PFSK-1 (cell line): ENCODE measurements at regions not wholly inside any gene's neighbourhood (a gene's known extent, or its start where the extent isn't known, plus 50 kb on each side); places are given as distances from the start of the nearest gene placed in this dataset.

ENCODE experiments used
- FOXP2 ChIP-seq: optimal IDR thresholded peaks from 2 replicates; pipeline ENCODE3; 2011; ENCODE audit warnings: borderline replicate concordance, control low read depth, inconsistent platforms; ENCODE audit not compliant: insufficient read depth; ENCODE audit errors: extremely low read length, extremely low read depth
- POLR2AphosphoS5 ChIP-seq: IDR thresholded peaks from 2 replicates; pipeline ENCODE4 v1.6.1; 2012; ENCODE audit warnings: low read depth, mild to moderate bottlenecking, control low read depth, low read length, moderate library complexity
- SIN3A ChIP-seq: IDR thresholded peaks from 2 replicates; pipeline ENCODE4 v1.6.1; 2012; ENCODE audit warnings: mild to moderate bottlenecking, low read length, moderate library complexity, borderline replicate concordance; ENCODE audit not compliant: insufficient read depth
- TAF1 ChIP-seq: IDR thresholded peaks from 2 replicates; pipeline ENCODE4 v1.6.1; 2012; ENCODE audit warnings: low read length, control low read depth, borderline replicate concordance; ENCODE audit not compliant: insufficient read depth
- TF ChIP-seq, protein P1 (sequence below), 2 experiments: IDR thresholded peaks; 2 replicates each; pipeline versions ENCODE4 v1.6.1 to v1.8.0; 2011 to 2012; ENCODE audit warnings: low read depth in 2 of 2, low read length in 2 of 2, control low read depth in 1 of 2, inconsistent platforms in 1 of 2, mild to moderate bottlenecking in 1 of 2, moderate library complexity in 1 of 2; ENCODE audit not compliant: insufficient read depth in 1 of 2

DNA sequence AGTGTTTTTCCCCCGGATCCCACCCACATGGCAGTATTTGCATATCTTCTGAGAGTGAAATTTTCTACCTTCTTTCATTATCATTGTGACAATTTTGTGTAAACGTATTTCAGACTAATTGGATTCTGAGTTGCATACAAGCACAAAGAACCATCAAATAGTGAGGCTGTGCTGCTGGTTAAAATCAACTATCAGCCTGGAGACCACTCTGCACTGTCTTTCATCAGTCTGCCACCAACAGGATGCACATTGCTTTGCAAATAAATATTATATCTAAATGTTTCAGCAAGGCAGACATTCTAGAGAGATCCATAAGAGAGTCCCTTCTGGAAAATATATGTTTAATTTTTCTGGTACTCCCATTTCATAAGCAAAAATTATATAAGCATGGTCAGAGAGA is 851.8 kb downstream of the XPNPEP1 start:
- TF ChIP-seq SIN3A (no peak), TAF1 (no peak), POLR2AphosphoS5 (no peak)
- TF ChIP-seq, protein P1, sequence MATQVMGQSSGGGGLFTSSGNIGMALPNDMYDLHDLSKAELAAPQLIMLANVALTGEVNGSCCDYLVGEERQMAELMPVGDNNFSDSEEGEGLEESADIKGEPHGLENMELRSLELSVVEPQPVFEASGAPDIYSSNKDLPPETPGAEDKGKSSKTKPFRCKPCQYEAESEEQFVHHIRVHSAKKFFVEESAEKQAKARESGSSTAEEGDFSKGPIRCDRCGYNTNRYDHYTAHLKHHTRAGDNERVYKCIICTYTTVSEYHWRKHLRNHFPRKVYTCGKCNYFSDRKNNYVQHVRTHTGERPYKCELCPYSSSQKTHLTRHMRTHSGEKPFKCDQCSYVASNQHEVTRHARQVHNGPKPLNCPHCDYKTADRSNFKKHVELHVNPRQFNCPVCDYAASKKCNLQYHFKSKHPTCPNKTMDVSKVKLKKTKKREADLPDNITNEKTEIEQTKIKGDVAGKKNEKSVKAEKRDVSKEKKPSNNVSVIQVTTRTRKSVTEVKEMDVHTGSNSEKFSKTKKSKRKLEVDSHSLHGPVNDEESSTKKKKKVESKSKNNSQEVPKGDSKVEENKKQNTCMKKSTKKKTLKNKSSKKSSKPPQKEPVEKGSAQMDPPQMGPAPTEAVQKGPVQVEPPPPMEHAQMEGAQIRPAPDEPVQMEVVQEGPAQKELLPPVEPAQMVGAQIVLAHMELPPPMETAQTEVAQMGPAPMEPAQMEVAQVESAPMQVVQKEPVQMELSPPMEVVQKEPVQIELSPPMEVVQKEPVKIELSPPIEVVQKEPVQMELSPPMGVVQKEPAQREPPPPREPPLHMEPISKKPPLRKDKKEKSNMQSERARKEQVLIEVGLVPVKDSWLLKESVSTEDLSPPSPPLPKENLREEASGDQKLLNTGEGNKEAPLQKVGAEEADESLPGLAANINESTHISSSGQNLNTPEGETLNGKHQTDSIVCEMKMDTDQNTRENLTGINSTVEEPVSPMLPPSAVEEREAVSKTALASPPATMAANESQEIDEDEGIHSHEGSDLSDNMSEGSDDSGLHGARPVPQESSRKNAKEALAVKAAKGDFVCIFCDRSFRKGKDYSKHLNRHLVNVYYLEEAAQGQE (IDR thresholded peaks at IDR 0.05; ENCODE audit: insufficient read depth in 1 of 2, low read depth in 2 of 2, low read length in 2 of 2) = no peak

- TF ChIP-seq TAF1 (no peak), SIN3A (no peak)
Observed at GRCh38 chr10:109070492-109070891, 852.8 kb downstream of the XPNPEP1 start.

- TF ChIP-seq TAF1 (no peak), POLR2AphosphoS5 (no peak), SIN3A (no peak), FOXP2 (no peak)
- TF ChIP-seq, protein P1 (IDR thresholded peaks at IDR 0.05; ENCODE audit: insufficient read depth in 1 of 2, low read depth in 2 of 2, low read length in 2 of 2) = no peak
Observed at GRCh38 chr10:109067031-109067430, 856.3 kb downstream of the XPNPEP1 start.

GRCh38 chr10:109065821-109066220 is 857.5 kb downstream of the XPNPEP1 start:
- TF ChIP-seq, protein P1 (IDR thresholded peaks at IDR 0.05; ENCODE audit: insufficient read depth in 1 of 2, low read depth in 2 of 2, low read length in 2 of 2) = no peak
- TF ChIP-seq SIN3A = no peak
- no peak for TF ChIP-seq FOXP2
- TF ChIP-seq POLR2AphosphoS5 = no peak
- TF ChIP-seq TAF1 = no peak

DNA sequence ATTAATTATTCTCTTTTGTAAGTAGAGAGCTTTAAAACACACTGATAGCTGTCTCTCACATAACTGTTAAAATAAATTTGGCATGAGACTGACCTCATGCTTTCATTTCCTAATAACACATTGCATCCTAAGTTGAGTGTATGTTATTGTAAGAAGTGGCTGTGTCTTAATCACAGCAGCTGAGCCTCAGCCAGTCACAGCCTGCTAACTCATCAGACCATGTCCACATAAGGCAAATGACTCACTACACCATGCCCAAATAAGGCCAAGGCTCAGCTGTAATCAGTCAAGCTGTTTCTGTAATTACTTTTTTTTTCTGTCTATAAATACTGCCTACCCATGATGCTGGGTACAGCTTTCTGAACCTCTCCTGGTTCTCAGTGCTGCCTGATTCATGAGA is 860.9 kb downstream of the XPNPEP1 start:
- TF ChIP-seq SIN3A (no peak), TAF1 (no peak)
- TF ChIP-seq, protein P1 (IDR thresholded peaks at IDR 0.05; ENCODE audit: insufficient read depth in 1 of 2, low read depth in 2 of 2, low read length in 2 of 2) = no peak

- TF ChIP-seq TAF1 = no peak
- TF ChIP-seq, protein P1 (IDR thresholded peaks at IDR 0.05; ENCODE audit: insufficient read depth in 1 of 2, low read depth in 2 of 2, low read length in 2 of 2) = no peak
- no peak for TF ChIP-seq FOXP2
Observed at GRCh38 chr10:109055243-109055642, 868.1 kb downstream of the XPNPEP1 start.
